ENCODE measurements at regions not wholly inside any gene's neighbourhood (a gene's known extent, or its start where the extent isn't known, plus 50 kb on each side); places are given as distances from the start of the nearest gene placed in this dataset.

DNA sequence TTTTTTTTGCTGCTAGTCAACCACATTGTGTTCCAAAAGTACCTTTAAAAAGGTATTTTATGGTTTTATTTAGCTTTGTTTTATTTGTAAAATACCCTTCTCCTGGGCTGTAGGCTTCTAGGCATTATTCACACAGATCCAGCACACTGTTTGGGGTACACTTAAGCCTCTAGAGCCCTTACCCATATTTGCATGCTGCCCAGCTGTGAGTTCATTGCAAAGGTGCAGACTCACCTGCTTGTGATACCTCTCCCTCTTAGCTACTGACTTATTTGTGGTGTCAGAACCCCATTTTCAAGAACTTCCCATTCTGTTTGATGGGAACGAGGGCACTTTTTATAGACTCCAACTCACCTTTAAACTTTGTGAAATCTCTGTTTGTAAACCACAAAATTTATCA, 69.8 kb downstream of the RIN2 start:
- no peak for TF ChIP-seq EZH2 (IDR thresholded peaks at IDR 0.05; ENCODE audit: borderline replicate concordance, insufficient read depth, low read depth, low read length, poor library complexity, severe bottlenecking)
- TF ChIP-seq, protein P1, sequence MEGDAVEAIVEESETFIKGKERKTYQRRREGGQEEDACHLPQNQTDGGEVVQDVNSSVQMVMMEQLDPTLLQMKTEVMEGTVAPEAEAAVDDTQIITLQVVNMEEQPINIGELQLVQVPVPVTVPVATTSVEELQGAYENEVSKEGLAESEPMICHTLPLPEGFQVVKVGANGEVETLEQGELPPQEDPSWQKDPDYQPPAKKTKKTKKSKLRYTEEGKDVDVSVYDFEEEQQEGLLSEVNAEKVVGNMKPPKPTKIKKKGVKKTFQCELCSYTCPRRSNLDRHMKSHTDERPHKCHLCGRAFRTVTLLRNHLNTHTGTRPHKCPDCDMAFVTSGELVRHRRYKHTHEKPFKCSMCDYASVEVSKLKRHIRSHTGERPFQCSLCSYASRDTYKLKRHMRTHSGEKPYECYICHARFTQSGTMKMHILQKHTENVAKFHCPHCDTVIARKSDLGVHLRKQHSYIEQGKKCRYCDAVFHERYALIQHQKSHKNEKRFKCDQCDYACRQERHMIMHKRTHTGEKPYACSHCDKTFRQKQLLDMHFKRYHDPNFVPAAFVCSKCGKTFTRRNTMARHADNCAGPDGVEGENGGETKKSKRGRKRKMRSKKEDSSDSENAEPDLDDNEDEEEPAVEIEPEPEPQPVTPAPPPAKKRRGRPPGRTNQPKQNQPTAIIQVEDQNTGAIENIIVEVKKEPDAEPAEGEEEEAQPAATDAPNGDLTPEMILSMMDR (IDR thresholded peaks at IDR 0.05) = no peak
